H1 (cell line): ENCODE measurements at regions not wholly inside any gene's neighbourhood (a gene's known extent, or its start where the extent isn't known, plus 50 kb on each side); places are given as distances from the start of the nearest gene placed in this dataset.

Source experiments
- CEBPB ChIP-seq: IDR thresholded peaks from 2 replicates; pipeline ENCODE4 v1.6.1; 2012; ENCODE audit warnings: low read depth, low read length
- CTCF ChIP-seq, 3 experiments: IDR thresholded peaks; 1 replicate in 2 of 3; 2 replicates in 1 of 3; pipeline versions ENCODE4 v1.5.1 to v1.6.1; 2011; ENCODE audit warnings: low read length in 3 of 3, mild to moderate bottlenecking in 3 of 3, inconsistent platforms in 2 of 3, low read depth in 1 of 3, moderate library complexity in 1 of 3; ENCODE audit not compliant: insufficient read depth in 1 of 3; ENCODE audit errors: control extremely low read depth in 1 of 3
- EP300 ChIP-seq, 2 experiments: IDR thresholded peaks; 1 replicate in 1 of 2; 2 replicates in 1 of 2; pipeline ENCODE4 v1.6.1; 2011 to 2012; ENCODE audit warnings: low read depth in 2 of 2, low read length in 2 of 2, mild to moderate bottlenecking in 2 of 2, borderline replicate concordance in 1 of 2, inconsistent platforms in 1 of 2, moderate library complexity in 1 of 2
- EZH2 ChIP-seq: fragments of 200-600 bp; sonication (generic); IDR thresholded peaks from 2 replicates; pipeline ENCODE4 v1.7.1; 2012; ENCODE audit warnings: low read depth, mild to moderate bottlenecking, moderate library complexity, low read length, inconsistent platforms; ENCODE audit not compliant: severe bottlenecking
- GABPA ChIP-seq: IDR thresholded peaks from 2 replicates; pipeline ENCODE4 v1.6.1; 2011; ENCODE audit warnings: mild to moderate bottlenecking, low read length, moderate library complexity, borderline replicate concordance; ENCODE audit not compliant: insufficient read depth
- GTF2F1 ChIP-seq: IDR thresholded peaks from 2 replicates; pipeline ENCODE4 v1.6.1; 2012; ENCODE audit warnings: low read depth, low read length, improper control_type of control experiment, borderline replicate concordance
- POLR2A ChIP-seq, 2 experiments: IDR thresholded peaks; 1 replicate in 1 of 2; 2 replicates in 1 of 2; pipeline ENCODE4 v1.6.1; 2011; ENCODE audit warnings: low read depth in 2 of 2, low read length in 2 of 2, mild to moderate bottlenecking in 2 of 2; ENCODE audit errors: control extremely low read depth in 1 of 2
- RAD21 ChIP-seq, 2 experiments: IDR thresholded peaks in 1 of 2; conservative IDR thresholded peaks in 1 of 2; 2 replicates each; pipeline ENCODE4 v1.6.1; 2011; ENCODE audit warnings: low read depth in 2 of 2, low read length in 2 of 2, improper control_type of control experiment in 1 of 2, inconsistent platforms in 1 of 2, mild to moderate bottlenecking in 1 of 2, moderate library complexity in 1 of 2
- RFX5 ChIP-seq: IDR thresholded peaks from 2 replicates; pipeline ENCODE4 v1.6.1; 2011; ENCODE audit warnings: low read depth, low read length, improper control_type of control experiment, borderline replicate concordance
- SIN3A ChIP-seq, 2 experiments: IDR thresholded peaks in 1 of 2; conservative IDR thresholded peaks in 1 of 2; 2 replicates each; pipeline ENCODE4 v1.6.1; 2011 to 2012; ENCODE audit warnings: low read length in 2 of 2, improper control_type of control experiment in 1 of 2, low read depth in 1 of 2, mild to moderate bottlenecking in 1 of 2
- SP2 ChIP-seq: IDR thresholded peaks from 2 replicates; pipeline ENCODE4 v1.6.1; 2012; ENCODE audit warnings: mild to moderate bottlenecking, low read length, inconsistent platforms
- TAF1 ChIP-seq: IDR thresholded peaks from 2 replicates; pipeline ENCODE4 v1.6.1; 2011; ENCODE audit warnings: mild to moderate bottlenecking, low read depth, low read length
- TEAD4 ChIP-seq: IDR thresholded peaks from 2 replicates; pipeline ENCODE4 v1.6.1; 2012; ENCODE audit warnings: low read depth, low read length, inconsistent platforms, mixed read lengths
- USF2 ChIP-seq: IDR thresholded peaks from 2 replicates; pipeline ENCODE4 v1.6.1; 2011; ENCODE audit warnings: low read length, improper control_type of control experiment

GRCh38 chr2:42971947-42972736, 179.8 kb upstream of the HAAO start:
- TF ChIP-seq CTCF (IDR thresholded peaks at IDR 0.05; ENCODE audit: control extremely low read depth in 1 of 3, insufficient read depth in 1 of 3, low read depth in 1 of 3, low read length in 3 of 3) (no peak), TAF1 (no peak), TEAD4 (peak; percentile 81; the same call in 1 of the 2 replicates), EP300 (IDR thresholded peaks at IDR 0.05; ENCODE audit: borderline replicate concordance in 1 of 2, low read depth in 2 of 2, low read length in 2 of 2) (no peak), GABPA (no peak), SIN3A (conservative IDR thresholded peaks at IDR 0.05 in 1 of 2, IDR thresholded peaks at IDR 0.05 in 1 of 2; ENCODE audit: low read depth in 1 of 2, low read length in 2 of 2) (no peak), SP2 (no peak), EZH2 (no peak), CEBPB (no peak), GTF2F1 (no peak), RAD21 (IDR thresholded peaks at IDR 0.05 in 1 of 2, conservative IDR thresholded peaks at IDR 0.05 in 1 of 2; ENCODE audit: low read depth in 2 of 2, low read length in 2 of 2) (no peak), RFX5 (no peak), POLR2A (IDR thresholded peaks at IDR 0.05; ENCODE audit: control extremely low read depth in 1 of 2, low read depth in 2 of 2, low read length in 2 of 2) (no peak), USF2 (no peak)
